Naive thymus-derived CD4-positive, alpha-beta T cell (primary cell): ENCODE measurements at regions not wholly inside any gene's neighbourhood (a gene's known extent, or its start where the extent isn't known, plus 50 kb on each side); places are given as distances from the start of the nearest gene placed in this dataset.

Source experiments
- ATAC-seq: fragments of 150-1000 bp; cut with Tn5 transposase; 2 replicates; pipeline ENCODE4 v1.10.0; 2021; ENCODE audit warnings: mild to moderate bottlenecking, moderate library complexity
- CTCF ChIA-PET: fragments of 350-600 bp; sonication (Branson Sonifier 250); formaldehyde crosslinking; loops from one replicate; lab custom pipeline; 2021; ENCODE audit warnings: antibody characterized with exemption; lab: Charles Lee
- POLR2A ChIA-PET: fragments of 350-600 bp; sonication (Branson Sonifier 250); formaldehyde crosslinking; loops from one replicate; lab custom pipeline; 2021; ENCODE audit warnings: antibody characterized with exemption, inconsistent platforms; lab: Charles Lee
- DNase-seq, 9 donors: peaks; one replicate each; pipeline versions ENCODE4 v3.0.0 to v3.0.0-alpha.2; 2020 to 2022; ENCODE audit warnings: mixed read lengths in 1 of 9
- H3K27ac ChIP-seq: one replicate; pipeline ENCODE4 v1.7.0; 2013; ENCODE audit warnings: mild to moderate bottlenecking, low read depth, low read length, moderate library complexity
- H3K27me3 ChIP-seq, 2 donors: one replicate each; pipeline ENCODE4 v1.7.0; 2013; ENCODE audit warnings: low read length in 2 of 2, mild to moderate bottlenecking in 2 of 2, moderate library complexity in 2 of 2; ENCODE audit not compliant: control insufficient read depth in 2 of 2, insufficient read depth in 2 of 2
- H3K36me3 ChIP-seq, 3 experiments: 1 replicate in 2 of 3; 2 replicates in 1 of 3; pipeline ENCODE4 v1.7.0; 2013; ENCODE audit warnings: low read length in 3 of 3, mild to moderate bottlenecking in 3 of 3, moderate library complexity in 1 of 3; ENCODE audit not compliant: insufficient read depth in 3 of 3, control insufficient read depth in 2 of 3
- H3K4me1 ChIP-seq, 2 donors: one replicate each; pipeline ENCODE4 v1.7.0; 2013; ENCODE audit warnings: low read length in 2 of 2, mild to moderate bottlenecking in 2 of 2, moderate library complexity in 1 of 2; ENCODE audit not compliant: control insufficient read depth in 2 of 2, insufficient read depth in 2 of 2
- H3K4me3 ChIP-seq: 2 replicates; pipeline ENCODE4 v1.7.0; 2013; ENCODE audit warnings: mild to moderate bottlenecking, low read length
- H3K9me3 ChIP-seq, 3 experiments: 1 replicate in 2 of 3; 2 replicates in 1 of 3; pipeline ENCODE4 v1.7.0; 2013; ENCODE audit warnings: low read length in 3 of 3; ENCODE audit not compliant: control insufficient read depth in 2 of 3
- H3K27ac Mint-ChIP-seq, 9 donors: one replicate each; pipeline ENCODE4 v1.8.0; 2020 to 2022; ENCODE audit warnings: mixed read lengths in 9 of 9, mild to moderate bottlenecking in 8 of 9, moderate library complexity in 5 of 9, inconsistent platforms in 2 of 9
- H3K27me3 Mint-ChIP-seq, 5 donors: one replicate each; pipeline ENCODE4 v1.8.0; 2021 to 2022; ENCODE audit warnings: mixed read lengths in 5 of 5, mild to moderate bottlenecking in 1 of 5
- H3K36me3 Mint-ChIP-seq, 5 donors: one replicate each; pipeline ENCODE4 v1.8.0; 2020 to 2022; ENCODE audit warnings: mixed read lengths in 5 of 5, mild to moderate bottlenecking in 3 of 5, inconsistent platforms in 1 of 5
- H3K4me1 Mint-ChIP-seq, 7 donors: one replicate each; pipeline ENCODE4 v1.8.0; 2020 to 2022; ENCODE audit warnings: mixed read lengths in 7 of 7, mild to moderate bottlenecking in 3 of 7, inconsistent platforms in 1 of 7
- H3K4me3 Mint-ChIP-seq, 10 donors: one replicate each; pipeline ENCODE4 v1.8.0; 2020 to 2022; ENCODE audit warnings: mild to moderate bottlenecking in 10 of 10, mixed read lengths in 10 of 10, moderate library complexity in 6 of 10, inconsistent platforms in 2 of 10
- H3K9me3 Mint-ChIP-seq, 11 donors: one replicate each; pipeline ENCODE4 v1.8.0; 2020 to 2022; ENCODE audit warnings: mixed read lengths in 11 of 11, mild to moderate bottlenecking in 4 of 11, inconsistent platforms in 1 of 11, moderate library complexity in 1 of 11
- intact Hi-C, 2 donors: fragments of 100-400 bp; cut with micrococcal nuclease; formaldehyde crosslinking; loops; one replicate each; pipeline ENCODE4 v1.15.1; 2023

GRCh38 chr13:95352486-95352885 is 51.2 kb upstream of the ABCC4 start:
- no peak overlapping the region for H3K27ac Mint-ChIP-seq
- H3K36me3 ChIP-seq: no peaks in the 10 kb centered on the region
- no peaks in the 10 kb centered on the region for H3K4me1 Mint-ChIP-seq
- POLR2A ChIA-PET: no interaction called here
- no peaks in the 10 kb centered on the region for H3K36me3 Mint-ChIP-seq
- peaks cover 0 to 3% of the 10 kb centered on the region in 2 donors for H3K27me3 ChIP-seq
- H3K4me1 ChIP-seq: no peaks in the 10 kb centered on the region
- no peaks in the 10 kb centered on the region for H3K9me3 ChIP-seq
- H3K27ac ChIP-seq: no peak overlapping the region
- H3K27me3 Mint-ChIP-seq: peaks cover 3 to 8% (median 5%) of the 10 kb centered on the region in 5 donors
- ATAC-seq: no peak
- CTCF ChIA-PET: no interaction called here
- peaks cover 0 to 4% (median 0%) of the 10 kb centered on the region in 11 donors for H3K9me3 Mint-ChIP-seq
- H3K4me3 ChIP-seq: no peak overlapping the region
- intact Hi-C loops: no loop called here
- no peak for DNase-seq
- H3K4me3 Mint-ChIP-seq: no peak overlapping the region

GRCh38 chr13:95354156-95354555 is 52.9 kb upstream of the ABCC4 start:
- no peaks in the 10 kb centered on the region for H3K36me3 Mint-ChIP-seq
- Histone ChIP-seq H3K9me3 (no peaks in the 10 kb centered on the region), H3K36me3 (no peaks in the 10 kb centered on the region), H3K4me1 (no peaks in the 10 kb centered on the region), H3K4me3 (no peak overlapping the region), H3K27ac (no peak overlapping the region), H3K27me3 (peaks cover 0 to 3% of the 10 kb centered on the region in 2 donors)
- DNase-seq (no peak), ATAC-seq (no peak)
- H3K4me3 Mint-ChIP-seq: no peak overlapping the region
- CTCF ChIA-PET: no interaction called here
- intact Hi-C loops: no loop called here
- peaks cover 0 to 4% (median 0%) of the 10 kb centered on the region in 11 donors for H3K9me3 Mint-ChIP-seq
- no peak overlapping the region for H3K27ac Mint-ChIP-seq
- POLR2A ChIA-PET: no interaction called here
- peaks cover 0 to 8% (median 3%) of the 10 kb centered on the region in 5 donors for H3K27me3 Mint-ChIP-seq
- H3K4me1 Mint-ChIP-seq: no peaks in the 10 kb centered on the region

GRCh38 chr13:95354680-95355487 is 53.6 kb upstream of the ABCC4 start:
- H3K4me1 ChIP-seq: no peaks in the 10 kb centered on the region
- no peak overlapping the region for H3K4me3 ChIP-seq
- DNase-seq (no peak), ATAC-seq (no peak)
- peaks cover 0 to 2% (median 0%) of the 10 kb centered on the region in 11 donors for H3K9me3 Mint-ChIP-seq
- ChIA-PET POLR2A (no interaction called here), CTCF (no interaction called here)
- intact Hi-C loops: no loop called here
- no peaks in the 10 kb centered on the region for H3K36me3 ChIP-seq
- H3K27me3 ChIP-seq: peaks cover 0 to 3% of the 10 kb centered on the region in 2 donors
- H3K36me3 Mint-ChIP-seq: no peaks in the 10 kb centered on the region
- no peaks in the 10 kb centered on the region for H3K4me1 Mint-ChIP-seq
- H3K27ac Mint-ChIP-seq: no peak overlapping the region
- H3K27me3 Mint-ChIP-seq: peaks cover 0 to 8% (median 3%) of the 10 kb centered on the region in 5 donors
- H3K9me3 ChIP-seq: no peaks in the 10 kb centered on the region
- no peak overlapping the region for H3K4me3 Mint-ChIP-seq
- no peak overlapping the region for H3K27ac ChIP-seq

DNA sequence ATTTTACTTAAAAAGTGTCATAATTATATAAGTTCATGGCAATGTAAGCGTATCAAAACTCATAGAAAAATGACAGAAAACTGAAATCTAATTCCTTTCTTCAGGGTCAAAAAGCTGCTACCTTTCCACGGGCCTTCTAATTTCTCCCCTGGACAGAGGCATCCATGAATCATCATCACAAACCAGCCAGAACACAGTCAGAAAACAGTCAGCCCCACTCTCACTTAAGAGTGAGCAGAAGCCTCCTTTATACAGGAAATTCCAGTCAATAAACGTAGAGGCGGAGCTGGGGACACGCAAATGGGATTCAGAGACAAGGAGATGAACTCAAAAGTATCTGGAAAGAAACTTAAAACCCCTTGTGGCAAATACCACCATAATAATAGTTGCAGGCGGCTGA is 54.2 kb upstream of the ABCC4 start:
- H3K27me3 Mint-ChIP-seq: peaks cover 0 to 8% (median 4%) of the 10 kb centered on the region in 5 donors
- no peaks in the 10 kb centered on the region for H3K9me3 ChIP-seq
- no peak overlapping the region for H3K4me3 Mint-ChIP-seq
- no peak overlapping the region for H3K27ac ChIP-seq
- no peaks in the 10 kb centered on the region for H3K36me3 ChIP-seq
- H3K4me1 ChIP-seq: no peaks in the 10 kb centered on the region
- intact Hi-C loops: no loop called here
- CTCF ChIA-PET: no interaction called here
- H3K4me1 Mint-ChIP-seq: no peaks in the 10 kb centered on the region
- no peak overlapping the region for H3K27ac Mint-ChIP-seq
- H3K4me3 ChIP-seq: no peak overlapping the region
- no peak for DNase-seq
- peaks cover 0 to 3% of the 10 kb centered on the region in 2 donors for H3K27me3 ChIP-seq
- ATAC-seq: no peak
- H3K36me3 Mint-ChIP-seq: no peaks in the 10 kb centered on the region
- peaks cover 0 to 2% (median 0%) of the 10 kb centered on the region in 11 donors for H3K9me3 Mint-ChIP-seq
- POLR2A ChIA-PET: interaction anchor here (0.6 kb wide), 1 partner anchor 860 kb away, joined by 3 read pairs; no protein-coding TSS in a partner anchor

DNA sequence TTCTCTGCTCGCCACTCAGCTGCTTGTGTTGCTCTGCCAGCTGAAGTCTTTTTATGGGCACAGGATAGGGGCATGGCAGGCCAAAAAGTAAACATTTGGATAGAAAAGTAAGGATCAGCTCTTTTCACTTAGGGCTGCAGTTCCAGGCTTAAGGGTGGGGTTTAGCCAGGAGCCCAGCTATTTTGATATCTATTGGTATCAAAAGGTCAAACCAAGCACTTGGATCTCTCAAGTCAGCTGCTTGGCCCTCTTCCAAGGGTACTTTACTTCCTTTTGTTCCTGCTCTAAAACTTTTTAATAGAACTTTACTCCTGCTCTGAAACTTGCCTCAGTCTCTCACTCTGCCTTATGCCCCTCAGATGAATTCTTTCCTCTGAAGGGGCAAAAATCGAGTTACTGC is 55.7 kb upstream of the ABCC4 start:
- Mint-ChIP-seq H3K9me3 (peaks cover 0 to 2% (median 0%) of the 10 kb centered on the region in 11 donors), H3K36me3 (no peaks in the 10 kb centered on the region), H3K4me1 (no peaks in the 10 kb centered on the region), H3K27ac (no peak overlapping the region), H3K27me3 (peaks cover 0 to 14% (median 3%) of the 10 kb centered on the region in 5 donors), H3K4me3 (no peak overlapping the region)
- intact Hi-C loops: no loop called here
- ATAC-seq (no peak), DNase-seq (no peak)
- H3K27me3 ChIP-seq: peaks cover 0 to 1% of the 10 kb centered on the region in 2 donors
- H3K27ac ChIP-seq: no peak overlapping the region
- H3K4me1 ChIP-seq: no peaks in the 10 kb centered on the region
- CTCF ChIA-PET: no interaction called here
- POLR2A ChIA-PET: no interaction called here
- no peaks in the 10 kb centered on the region for H3K9me3 ChIP-seq
- no peaks in the 10 kb centered on the region for H3K36me3 ChIP-seq
- no peak overlapping the region for H3K4me3 ChIP-seq

GRCh38 chr13:95357875-95358274 is 56.6 kb upstream of the ABCC4 start:
- Histone ChIP-seq H3K36me3 (no peaks in the 10 kb centered on the region), H3K4me1 (no peaks in the 10 kb centered on the region), H3K9me3 (no peaks in the 10 kb centered on the region), H3K4me3 (no peak overlapping the region), H3K27ac (no peak overlapping the region), H3K27me3 (no peaks in the 10 kb centered on the region)
- DNase-seq: no peak
- ChIA-PET POLR2A (no interaction called here), CTCF (no interaction called here)
- ATAC-seq: no peak
- peaks cover 0 to 2% (median 0%) of the 10 kb centered on the region in 11 donors for H3K9me3 Mint-ChIP-seq
- intact Hi-C loops: no loop called here
- no peaks in the 10 kb centered on the region for H3K4me1 Mint-ChIP-seq
- peaks cover 0 to 20% (median 3%) of the 10 kb centered on the region in 5 donors for H3K27me3 Mint-ChIP-seq
- H3K4me3 Mint-ChIP-seq: no peak overlapping the region
- no peaks in the 10 kb centered on the region for H3K36me3 Mint-ChIP-seq
- H3K27ac Mint-ChIP-seq: no peak overlapping the region

GRCh38 chr13:95360052-95360451 is 58.8 kb upstream of the ABCC4 start:
- H3K27me3 Mint-ChIP-seq: peaks cover 0 to 20% (median 0%) of the 10 kb centered on the region in 5 donors
- no peak for DNase-seq

More at GRCh38 chr13:95360052-95360451, 58.8 kb upstream of the ABCC4 start:
- Mint-ChIP-seq H3K9me3 (peaks cover 0 to 5% (median 0%) of the 10 kb centered on the region in 11 donors), H3K27ac (no peak overlapping the region), H3K4me1 (no peaks in the 10 kb centered on the region), H3K36me3 (no peaks in the 10 kb centered on the region), H3K4me3 (no peak overlapping the region)
- Histone ChIP-seq H3K36me3 (no peaks in the 10 kb centered on the region), H3K4me3 (no peak overlapping the region), H3K27ac (no peak overlapping the region), H3K4me1 (no peaks in the 10 kb centered on the region), H3K27me3 (no peaks in the 10 kb centered on the region), H3K9me3 (no peaks in the 10 kb centered on the region)
- intact Hi-C loops: no loop called here
- CTCF ChIA-PET: no interaction called here
- ATAC-seq: no peak
- POLR2A ChIA-PET: no interaction called here
